GM18511 (cell line): ENCODE measurements at regions not wholly inside any gene's neighbourhood (a gene's known extent, or its start where the extent isn't known, plus 50 kb on each side); places are given as distances from the start of the nearest gene placed in this dataset.
"Not testable (repeated sequence)": the region's sequence is repeated elsewhere in the genome, so short reads cannot be mapped to it uniquely, and the experiment has no call there.

Source experiments
- ATAC-seq: cut with Tn5 transposase; IDR thresholded peaks from one replicate; pipeline ENCODE4 v1.9.1; 2021; ENCODE audit warnings: mild to moderate bottlenecking, moderate library complexity; ENCODE audit not compliant: unreplicated experiment

DNA sequence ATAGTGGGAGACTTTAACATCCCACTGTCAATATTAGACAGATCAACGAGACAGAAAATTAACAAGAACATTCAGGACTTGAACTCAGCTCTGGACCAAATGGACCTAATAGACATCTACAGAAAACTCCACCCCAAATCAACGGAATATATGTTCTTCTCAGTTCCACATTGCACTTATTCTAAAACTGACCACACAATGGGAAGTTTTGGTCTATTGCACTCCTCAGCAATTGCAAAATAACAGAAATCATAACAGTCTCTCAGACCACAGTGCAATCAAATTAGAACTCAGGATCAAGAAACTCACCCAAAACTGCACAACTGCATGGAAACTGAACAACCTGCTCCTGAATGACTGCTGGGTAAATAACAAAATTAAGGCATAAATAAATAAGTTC lies 449.9 kb upstream of the FANCL start:
- not testable (repeated sequence) for ATAC-seq

DNA sequence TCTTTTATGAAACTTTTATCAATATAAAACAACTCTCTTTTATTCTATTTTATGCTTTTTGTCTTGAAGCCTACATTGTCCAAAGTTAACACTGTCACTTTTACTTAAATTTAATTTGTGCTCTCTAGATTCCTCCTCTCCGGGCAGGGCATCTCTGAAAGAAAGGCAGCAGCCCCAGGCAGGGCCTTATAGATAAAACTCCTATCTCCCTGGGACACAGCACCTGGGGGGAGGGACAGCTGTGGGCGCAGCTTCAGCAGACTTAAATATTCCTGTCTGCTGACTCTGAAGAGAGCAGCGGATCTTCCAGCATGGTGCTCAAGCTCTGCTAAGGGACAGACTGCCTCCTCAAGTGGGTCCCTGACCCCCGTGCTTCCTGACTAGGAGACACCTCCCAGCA lies 447.7 kb upstream of the FANCL start:
- ATAC-seq, result no peak

DNA sequence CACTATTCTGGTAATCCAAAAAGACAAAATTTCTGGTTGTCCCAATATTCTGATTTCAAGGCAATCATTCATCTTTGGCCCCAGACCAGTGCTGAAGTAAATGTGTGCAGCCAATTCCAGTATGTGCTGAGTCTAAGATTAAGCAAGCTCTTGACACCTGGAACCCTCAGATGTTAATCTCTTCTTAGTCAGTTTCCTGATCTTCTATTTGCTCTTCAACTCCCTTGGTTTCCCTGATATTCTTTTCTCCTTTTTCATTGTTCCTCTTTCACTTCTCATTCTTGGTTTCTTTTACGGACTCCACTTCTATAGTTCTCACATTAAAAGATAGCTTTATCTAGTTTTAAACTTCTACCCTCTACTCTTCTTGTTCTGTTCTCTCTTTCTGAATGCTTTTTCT lies 445.7 kb upstream of the FANCL start:
- no peak for ATAC-seq

DNA sequence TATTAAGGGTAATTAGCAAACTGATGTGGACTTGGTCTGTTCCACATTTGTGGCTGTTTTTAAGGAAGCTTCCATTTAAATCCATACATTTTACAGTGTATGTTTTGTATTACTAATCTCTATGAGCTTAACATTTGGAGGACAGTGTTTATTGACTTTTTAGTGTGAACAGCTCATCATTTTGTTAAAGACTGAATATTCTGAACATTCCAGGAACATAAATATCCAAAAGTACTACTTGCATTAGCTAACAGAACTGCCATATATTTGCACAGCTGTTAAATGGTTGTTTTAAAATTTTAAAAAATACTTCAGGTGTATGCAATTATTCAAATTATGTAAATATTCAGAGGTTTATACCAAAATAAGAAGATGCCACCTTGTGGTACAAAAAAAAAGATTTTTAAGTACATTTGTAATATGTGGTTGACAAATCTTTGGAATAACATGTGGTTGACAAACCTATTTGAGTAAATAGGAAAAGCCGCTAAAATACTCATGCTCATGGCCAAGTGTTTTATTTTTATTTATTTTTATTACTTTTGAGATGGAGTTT lies 439.7 kb upstream of the FANCL start:
- ATAC-seq, result no peak

DNA sequence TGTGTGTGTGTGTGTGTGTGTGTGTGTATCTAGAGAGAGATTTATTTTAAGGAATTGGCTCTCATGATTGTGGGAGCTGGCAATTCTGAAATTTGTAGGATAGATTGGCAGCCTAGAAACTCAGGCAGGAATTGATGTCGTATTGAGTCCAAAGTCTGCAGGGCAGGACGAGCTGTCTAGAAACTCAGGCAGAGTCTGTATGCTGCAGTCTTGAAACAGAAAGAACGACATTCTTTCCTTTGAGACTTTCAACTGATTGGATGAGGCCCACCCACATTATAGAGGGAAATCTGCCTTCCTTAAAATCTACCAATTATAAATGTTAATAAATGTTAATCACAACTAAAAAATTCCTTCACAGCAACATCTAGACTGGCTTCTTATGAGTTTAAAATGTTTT lies 436.6 kb upstream of the FANCL start:
- ATAC-seq, result no peak

DNA sequence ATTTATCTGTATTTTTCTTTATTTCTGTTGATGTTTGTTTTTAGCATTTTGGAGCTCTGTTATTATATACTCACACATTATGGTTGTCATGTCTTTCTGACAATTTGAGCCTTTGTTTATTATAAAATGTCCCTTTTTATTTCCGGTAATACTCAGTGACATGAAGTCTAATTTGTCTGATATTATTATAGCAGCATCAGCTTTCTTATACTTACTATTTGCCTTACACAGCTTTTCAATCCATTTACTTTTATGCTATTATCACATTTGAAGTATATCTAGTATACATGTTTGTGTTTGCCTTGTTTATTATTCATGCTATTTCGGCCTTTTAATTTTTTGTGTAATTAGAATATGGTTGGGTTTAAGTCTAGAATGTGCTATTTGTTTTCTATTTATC lies 430.6 kb upstream of the FANCL start:
- no peak for ATAC-seq

DNA sequence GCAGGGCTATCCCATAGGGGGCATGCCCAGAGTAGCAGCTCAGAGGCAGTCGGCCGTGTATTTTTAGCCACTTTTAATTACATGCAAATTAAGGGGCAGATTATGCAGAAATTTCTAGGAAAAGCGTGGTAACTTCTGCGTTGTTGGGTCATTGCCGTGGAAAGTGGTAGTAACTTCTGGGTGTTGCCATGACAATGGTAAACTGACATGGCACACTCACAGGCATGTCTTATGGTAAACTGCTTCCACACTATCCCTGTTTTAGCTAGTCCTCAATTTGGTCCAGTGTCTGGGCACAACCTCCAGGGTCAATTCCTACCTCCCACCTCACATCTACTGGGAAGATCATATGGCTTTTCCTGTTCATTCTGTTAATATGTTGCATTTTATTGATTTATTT lies 428.9 kb upstream of the FANCL start:
- no peak for ATAC-seq

DNA sequence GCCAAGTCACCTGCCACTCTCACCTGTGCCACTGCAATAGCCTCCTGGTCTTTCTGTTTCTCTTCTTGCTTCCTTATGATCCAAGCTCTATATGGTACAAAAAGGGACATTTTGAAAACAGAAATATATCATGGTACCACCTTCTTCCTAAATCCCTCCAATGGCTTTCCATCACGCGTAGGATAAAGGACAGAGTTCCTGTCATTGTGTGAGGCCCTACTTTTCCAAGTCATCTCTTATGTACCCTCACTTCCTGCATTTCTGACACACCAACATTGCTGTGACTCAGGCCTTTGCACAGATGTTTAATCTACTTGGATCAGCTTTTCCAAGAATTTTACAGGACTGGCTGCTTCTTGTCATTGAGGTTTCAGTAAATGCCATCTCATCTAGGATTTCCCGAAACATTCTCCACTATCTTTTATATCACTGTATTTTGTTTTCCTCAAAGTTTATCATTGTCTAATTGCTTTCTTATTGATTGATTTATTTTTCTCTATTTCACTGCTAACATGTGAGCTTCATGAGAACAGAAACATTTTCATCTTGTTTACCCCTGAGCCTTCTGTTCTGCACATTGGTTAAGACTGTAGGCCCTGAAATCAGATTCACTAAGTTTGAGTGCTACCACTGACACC lies 426.1 kb upstream of the FANCL start:
- no peak for ATAC-seq

DNA sequence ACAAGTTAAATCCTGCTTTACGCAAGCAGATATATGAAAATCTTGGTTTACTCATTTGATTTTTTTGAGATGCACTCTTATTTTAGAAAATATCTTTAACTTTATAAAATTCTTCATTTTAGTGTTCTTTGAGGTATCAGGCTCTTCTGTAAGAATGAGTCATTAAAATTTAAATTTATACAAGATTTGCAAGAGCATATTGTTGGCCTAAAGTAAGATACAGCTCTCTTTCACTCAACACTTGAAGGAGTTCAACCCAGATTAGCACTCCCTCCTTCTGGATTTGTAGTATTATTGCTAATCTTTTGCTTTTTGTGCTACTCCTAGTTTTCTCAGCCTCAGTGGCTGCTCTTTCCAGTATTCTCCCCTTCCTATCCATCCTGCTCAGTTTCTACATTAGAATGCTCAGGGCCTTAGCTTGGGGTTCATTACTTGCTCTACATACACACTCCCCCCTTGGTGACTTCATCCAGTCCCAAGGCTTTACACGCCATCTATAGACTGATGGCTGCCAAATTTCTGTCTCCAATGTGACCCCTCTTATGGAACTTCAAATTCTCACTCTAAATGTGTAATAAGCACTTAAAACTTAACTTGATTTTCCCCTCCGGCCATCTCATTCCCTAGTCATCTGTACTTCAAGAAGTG lies 425.3 kb upstream of the FANCL start:
- no peak for ATAC-seq

DNA sequence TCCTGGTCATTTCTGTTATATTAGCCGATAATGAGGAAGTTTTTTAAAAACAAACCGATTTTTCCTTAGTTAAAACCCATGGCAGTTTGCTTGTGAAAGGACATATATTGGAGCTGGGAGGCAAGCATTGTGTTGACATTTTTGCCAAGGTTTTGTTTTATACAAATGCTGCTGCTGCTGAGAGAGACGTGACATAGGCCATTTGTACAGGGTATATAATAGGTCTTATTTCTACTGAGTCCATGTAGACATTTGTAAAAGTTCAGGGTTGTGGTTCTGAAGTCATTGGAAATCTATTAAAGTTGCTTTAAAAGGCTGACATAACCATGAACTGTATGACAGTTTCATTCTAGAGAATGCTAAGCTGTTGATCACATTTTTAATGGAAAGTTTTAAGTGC lies 424.0 kb upstream of the FANCL start:
- ATAC-seq, result no peak

DNA sequence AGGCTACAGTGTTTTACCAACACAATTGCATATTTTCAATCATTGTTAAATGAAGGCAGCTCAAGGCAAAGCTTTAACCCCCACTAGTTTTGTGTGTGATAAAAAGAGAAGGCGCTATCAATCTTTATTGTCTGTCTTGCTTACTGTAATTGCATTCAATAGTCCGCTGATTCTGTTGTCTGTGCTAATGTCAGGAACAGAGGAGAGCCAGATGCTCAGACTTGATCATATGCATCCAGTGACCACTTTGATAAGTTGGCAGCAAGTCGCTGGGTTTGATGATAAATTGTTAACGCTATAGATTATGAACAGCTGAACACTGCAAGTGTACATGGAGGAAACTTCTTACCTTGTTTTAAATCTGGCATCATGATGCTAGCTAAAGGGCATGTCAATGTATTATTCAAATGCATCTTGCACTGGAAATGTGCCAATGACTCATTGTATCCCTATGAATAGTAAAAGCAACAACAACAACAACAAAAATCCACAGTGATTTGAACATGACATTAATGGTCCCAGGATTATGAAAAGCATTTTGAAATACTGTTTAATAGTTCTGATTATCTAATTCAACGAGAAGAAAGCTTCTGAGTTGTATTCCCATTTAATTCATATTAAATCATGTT lies 423.5 kb upstream of the FANCL start:
- no peak for ATAC-seq

DNA sequence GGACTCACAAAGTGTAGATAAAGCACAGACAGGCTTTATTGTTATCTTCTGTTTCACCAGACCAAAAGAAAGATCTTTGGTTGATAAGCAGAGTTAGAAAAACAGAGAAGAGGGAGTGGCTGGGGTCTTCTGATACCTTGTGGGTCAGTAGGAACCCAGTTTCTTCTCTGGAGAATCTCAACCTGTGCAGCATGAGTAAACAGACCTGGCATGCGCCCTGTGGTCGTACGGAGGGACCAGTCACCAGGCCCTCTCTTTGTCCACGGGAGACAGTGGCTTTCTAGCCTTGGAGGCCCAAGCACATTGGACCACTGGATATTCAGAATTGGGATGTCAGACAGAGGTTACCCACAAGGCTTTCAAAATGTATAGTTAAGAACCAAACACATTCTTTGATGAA lies 418.9 kb upstream of the FANCL start:
- ATAC-seq, result no peak

DNA sequence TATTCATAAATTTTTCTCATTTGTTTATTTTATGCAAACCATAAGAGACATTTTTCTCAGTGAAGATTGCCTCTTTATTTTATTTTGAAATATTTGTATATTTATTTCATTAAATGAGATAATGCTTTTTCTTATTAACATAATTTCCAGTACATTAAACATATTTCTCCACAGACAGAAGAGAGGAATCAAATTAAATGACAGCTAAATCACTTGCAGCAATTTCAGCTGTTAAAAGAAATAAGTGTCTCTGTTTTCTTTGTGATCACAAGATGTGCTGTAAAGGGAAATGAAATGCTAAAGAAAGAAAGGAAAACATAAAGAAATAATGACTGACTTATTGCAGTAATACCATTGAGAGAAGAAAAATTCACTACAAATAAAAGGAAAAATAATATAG lies 414.0 kb upstream of the FANCL start:
- no peak for ATAC-seq

DNA sequence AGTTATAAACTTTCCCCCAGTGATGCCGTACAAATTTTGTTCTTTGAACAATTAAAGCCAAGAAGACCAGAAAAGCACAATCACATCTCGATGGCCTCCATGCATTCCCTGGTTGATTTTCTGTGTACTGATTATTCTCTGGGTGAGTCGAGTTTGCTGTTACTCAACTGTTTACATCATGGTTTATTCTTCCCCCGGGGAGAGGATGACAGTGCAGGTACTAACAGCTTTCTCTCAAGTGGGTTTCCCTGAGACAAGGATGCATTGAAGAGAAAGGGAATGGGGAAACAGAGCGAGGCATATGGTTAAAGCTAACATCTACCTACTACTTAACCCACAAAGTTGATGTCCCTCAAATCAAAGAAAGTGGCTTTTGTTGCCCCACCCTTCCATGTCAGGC lies 410.8 kb upstream of the FANCL start:
- no peak for ATAC-seq

DNA sequence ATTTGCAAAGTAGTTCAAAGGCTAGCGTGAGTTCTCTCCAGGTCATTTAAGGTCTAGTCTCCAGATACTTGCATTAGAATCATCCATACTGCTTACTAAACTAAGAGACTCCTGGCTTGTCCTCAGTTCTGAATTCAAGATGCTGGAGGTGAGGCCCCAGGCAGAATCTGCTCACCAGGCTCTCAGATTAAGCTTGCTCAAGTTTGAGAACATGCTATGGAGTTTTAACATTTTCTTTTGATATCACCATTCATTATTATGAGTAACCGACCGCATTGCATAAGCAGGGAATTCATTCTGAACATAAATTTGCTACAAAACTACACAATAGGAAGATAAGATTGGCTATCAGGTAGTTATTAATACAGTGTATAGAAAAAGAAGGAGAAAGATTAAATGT lies 409.7 kb upstream of the FANCL start:
- ATAC-seq, result no peak

DNA sequence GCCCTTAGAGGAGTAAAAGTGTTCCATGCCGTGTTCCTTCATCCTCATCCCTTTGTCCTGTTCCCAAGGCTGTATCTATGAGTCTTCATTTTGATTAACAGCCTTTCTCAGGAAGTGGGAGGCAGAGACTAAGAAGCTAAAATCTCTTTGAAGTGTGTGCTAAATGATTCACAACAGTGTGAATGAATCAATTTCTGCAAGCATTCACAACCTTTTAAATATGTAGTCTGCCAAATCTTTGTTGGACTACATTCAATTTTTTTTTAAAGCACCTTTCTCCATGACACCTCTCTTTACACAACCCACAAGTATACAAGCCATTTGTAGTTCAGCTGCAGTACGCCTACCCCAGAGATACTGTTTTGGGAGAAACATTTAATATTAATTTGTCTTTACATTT lies 408.6 kb upstream of the FANCL start:
- ATAC-seq, result no peak

DNA sequence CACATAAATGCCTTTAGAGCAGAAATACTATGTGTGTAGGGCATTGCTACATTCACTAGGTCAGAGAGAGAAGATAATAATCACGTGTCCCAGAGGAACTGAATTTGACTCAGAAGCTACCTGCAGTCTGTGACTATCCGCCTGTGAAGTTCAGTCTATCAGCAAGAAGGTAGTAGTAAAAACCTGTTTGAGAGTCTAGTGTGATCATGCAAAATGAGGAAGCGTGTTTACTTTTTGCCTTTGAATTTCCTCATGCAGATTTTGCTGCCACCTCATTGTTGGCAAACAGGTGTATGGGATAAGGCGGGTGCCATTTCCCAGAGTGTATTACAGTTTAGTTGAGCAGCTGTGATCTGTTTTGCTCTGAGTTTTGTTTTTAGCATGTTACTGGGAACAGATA lies 403.9 kb upstream of the FANCL start:
- ATAC-seq, result no peak

DNA sequence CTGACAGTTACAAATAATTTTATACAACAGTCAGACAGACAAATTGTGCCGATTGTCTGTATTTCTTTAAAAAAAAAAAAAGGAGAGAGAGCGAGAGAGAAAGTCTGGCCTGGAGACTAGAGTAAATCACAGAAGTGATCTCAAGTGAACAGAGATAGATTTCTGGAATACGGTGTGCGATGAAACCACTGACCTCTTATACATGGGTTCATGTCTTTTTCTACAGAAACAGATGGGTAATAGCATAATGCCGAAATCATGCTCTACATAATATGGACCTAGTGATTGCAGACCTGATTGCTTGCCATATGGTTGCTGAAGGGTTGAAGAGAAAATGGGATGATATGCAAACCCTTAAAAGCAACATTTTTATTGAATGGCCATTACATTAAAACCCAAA lies 403.3 kb upstream of the FANCL start:
- no peak for ATAC-seq

DNA sequence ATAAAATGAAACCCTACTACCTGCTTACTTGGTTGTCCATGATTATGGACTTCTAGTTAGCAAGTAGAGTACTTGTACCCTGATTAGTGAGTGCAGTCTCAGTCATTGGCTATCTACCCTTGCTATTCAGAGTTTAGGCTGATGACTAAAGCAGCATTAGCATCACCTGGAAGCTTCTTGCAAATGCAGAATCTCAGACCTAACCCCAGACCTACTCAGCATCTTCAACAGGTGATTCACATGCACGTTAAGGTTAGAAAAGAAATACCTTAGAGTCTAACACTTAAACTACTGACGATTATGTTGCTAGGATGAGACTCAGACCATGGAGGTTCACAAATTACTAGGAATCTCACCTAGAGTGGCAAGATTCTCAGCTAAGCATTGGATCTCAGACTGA lies 399.9 kb upstream of the FANCL start:
- no peak for ATAC-seq

DNA sequence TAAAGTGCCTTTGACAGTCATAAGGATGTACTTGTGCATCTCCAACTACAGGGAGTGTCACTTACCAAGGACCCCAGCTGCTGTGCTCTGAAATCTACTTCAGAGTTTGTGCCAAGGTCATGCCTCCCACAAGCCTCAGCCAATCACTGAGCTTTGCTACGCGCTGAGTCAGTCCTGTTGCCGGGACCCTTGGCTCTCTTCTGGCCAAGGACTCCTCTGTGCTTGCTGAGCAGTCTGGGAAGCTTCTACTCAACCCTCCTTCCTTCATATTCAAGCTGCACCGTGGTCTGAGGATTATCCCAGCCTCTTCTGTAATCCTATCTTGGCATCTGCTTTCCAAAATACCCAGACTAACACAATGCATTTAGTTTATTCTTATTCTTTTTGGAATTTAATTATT lies 398.9 kb upstream of the FANCL start:
- no peak for ATAC-seq

DNA sequence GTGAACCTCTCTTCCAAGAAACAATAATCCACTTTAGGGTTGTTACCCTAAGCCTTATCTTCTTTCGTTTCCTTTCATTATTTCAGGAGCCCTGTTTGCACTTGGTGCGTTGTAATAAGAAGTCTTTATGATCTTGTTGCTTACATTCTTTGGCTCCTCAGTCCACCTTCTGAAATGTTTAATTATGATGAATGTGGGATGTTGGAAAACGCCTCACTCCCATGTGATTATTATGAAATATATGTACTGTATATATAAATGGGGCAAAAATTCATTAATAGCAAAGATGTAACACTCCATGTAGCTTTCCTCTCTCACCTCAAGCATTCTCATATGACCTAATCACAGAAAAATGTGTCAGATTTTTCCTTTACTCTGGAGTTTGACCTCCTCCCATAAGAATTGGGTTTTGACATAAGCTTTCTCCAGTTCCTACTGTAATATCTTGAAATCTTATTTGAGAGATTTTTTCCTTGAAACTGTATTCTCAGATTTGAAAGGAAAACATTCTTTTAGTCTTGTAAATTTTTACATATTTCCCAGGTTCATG lies 397.2 kb upstream of the FANCL start:
- ATAC-seq, result no peak

DNA sequence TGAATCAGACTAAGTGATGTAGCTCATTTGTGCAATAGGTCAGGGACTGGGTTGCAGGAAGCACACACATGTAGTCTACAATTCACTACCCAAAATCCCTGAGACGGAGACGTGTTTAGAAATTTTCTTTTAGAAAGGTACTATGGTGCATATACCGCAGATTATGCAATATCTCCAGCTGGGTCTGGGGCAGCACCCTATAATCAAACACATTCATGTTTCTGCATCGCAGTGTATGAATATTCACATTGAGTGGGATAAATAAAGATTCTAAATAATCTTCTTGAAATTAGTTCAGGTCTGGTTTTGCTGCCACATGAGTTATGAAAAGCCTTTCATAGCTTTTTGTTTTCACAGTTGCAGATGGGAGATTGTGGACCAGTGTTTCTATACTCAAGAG lies 395.7 kb upstream of the FANCL start:
- ATAC-seq, result no peak
